Muscle of arm (tissue), 1 donor: ENCODE measurements at regions not wholly inside any gene's neighbourhood (a gene's known extent, or its start where the extent isn't known, plus 50 kb on each side); places are given as distances from the start of the nearest gene placed in this dataset.

Source experiments
- DNase-seq: peaks from one replicate; pipeline ENCODE4 v3.0.0-alpha.2; 2013

DNA sequence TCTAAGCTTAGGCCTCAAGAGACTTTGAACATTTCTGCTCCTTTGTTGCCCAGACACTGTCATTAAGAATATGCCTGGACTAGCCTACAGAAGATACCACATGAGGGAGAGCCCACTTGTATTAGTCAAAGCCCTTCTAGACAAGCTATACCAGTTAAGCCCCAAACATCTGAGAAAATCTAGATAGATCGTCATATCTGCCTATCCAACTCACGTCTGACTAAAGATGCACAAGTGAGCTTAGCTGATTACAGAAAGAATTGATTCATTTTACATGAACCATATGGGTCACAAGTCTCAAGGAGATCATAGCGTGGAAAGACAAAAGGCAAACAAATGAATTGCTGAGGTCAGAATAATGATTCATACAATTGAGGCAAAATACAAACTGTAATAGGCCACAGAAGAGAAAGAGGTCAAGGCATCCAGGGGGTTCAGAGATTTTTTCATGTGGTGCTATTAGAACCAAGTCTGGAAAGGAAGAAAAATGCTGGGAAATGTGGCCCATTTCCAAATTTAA is 1155.5 kb upstream of the TENM4 start:
- no peak for DNase-seq

DNA sequence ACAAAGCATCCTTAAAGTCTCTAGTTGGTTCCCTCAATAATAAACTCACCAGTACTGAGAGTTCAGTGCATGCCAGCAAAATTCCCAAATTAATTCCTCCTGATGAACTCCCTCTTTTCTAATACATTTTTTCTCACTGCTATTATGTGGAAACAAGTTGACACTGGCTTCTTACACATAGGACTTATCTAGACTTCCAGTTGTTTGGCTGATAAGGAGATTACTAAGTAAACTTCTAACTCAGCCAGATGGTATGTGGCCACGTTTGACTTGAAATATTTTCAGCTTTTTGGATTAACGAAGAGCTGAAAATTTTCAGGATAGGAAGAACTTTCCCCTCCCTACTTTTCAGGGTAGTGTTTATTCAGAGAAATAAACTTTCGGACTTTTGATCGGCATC is 1154.2 kb upstream of the TENM4 start:
- no peak for DNase-seq

GRCh38 chr11:80593648-80594374 is 1153.0 kb upstream of the TENM4 start:
- DNase-seq: no peak

- no peak for DNase-seq
Measured at GRCh38 chr11:80592546-80592945, 1151.7 kb upstream of the TENM4 start.

GRCh38 chr11:80587906-80588305 is 1147.1 kb upstream of the TENM4 start:
- DNase-seq: no peak

- no peak for DNase-seq
Measured at GRCh38 chr11:80586464-80586863, 1145.6 kb upstream of the TENM4 start.

DNA sequence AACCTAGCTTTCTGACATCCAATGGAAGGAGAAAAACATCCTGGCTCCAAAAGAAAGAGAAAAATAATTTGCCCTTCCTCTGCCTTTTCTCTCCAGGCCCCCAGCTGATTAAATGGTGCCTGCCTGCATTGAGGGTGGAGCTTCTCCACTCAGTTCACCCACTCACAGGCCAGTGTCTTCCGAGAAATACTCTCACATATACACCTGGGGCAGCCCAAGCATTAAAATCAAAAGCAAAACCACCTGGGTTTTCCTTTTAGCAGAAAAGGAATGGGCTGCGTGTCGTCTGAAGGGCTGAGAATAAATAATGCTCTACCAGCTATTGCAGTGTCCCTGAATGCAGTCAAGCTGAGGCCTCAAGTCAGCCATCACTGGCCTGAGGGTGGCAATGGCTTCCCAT is 1143.8 kb upstream of the TENM4 start:
- no peak for DNase-seq

- DNase-seq: no peak
Measured at GRCh38 chr11:80569832-80570231, 1129.0 kb upstream of the TENM4 start.

GRCh38 chr11:80565231-80565630 is 1124.4 kb upstream of the TENM4 start:
- DNase-seq: no peak

GRCh38 chr11:80562523-80563125 is 1121.8 kb upstream of the TENM4 start:
- DNase-seq: no peak

GRCh38 chr11:80559942-80560341 is 1119.1 kb upstream of the TENM4 start:
- DNase-seq: no peak

GRCh38 chr11:80553565-80553964 is 1112.7 kb upstream of the TENM4 start:
- no peak for DNase-seq

DNA sequence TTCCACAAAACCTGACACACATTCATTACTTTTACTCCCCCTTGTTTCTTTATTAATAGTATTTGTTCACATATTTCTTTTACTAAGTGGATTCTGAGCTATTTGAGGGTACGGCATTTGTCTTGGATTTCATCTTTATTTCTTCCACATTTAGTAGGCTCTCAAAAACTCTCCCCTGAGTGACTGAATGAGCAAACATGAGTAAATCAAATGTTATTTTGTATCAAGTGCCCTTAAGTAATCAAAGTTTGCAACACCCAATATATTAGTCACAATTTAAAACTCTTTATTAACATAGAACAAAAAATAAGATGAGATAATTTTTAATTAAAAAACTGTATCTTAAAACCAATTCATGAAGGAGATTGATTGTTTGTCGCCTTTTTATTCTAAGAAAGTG is 1101.9 kb upstream of the TENM4 start:
- DNase-seq: no peak

DNA sequence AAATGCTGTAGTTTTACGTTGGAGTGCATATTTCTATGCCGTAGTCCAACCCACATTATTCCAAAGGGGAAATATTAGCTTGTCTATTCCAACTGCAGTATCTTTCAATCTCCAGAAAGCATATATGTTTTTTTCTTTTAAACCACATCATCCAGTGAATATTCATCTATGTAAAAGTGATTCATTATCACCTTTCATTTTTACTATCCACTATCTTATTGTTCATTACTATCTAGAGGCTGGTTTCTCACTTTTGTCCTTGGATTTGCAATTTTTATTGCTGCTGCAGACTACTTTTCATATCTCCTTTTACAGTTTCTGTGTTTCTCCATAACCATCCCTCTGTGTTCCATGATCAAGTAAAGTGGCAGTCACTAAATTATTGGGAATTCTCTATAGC is 1097.2 kb upstream of the TENM4 start:
- DNase-seq: no peak

- no peak for DNase-seq
Measured at GRCh38 chr11:80533463-80533862, 1092.6 kb upstream of the TENM4 start.

DNA sequence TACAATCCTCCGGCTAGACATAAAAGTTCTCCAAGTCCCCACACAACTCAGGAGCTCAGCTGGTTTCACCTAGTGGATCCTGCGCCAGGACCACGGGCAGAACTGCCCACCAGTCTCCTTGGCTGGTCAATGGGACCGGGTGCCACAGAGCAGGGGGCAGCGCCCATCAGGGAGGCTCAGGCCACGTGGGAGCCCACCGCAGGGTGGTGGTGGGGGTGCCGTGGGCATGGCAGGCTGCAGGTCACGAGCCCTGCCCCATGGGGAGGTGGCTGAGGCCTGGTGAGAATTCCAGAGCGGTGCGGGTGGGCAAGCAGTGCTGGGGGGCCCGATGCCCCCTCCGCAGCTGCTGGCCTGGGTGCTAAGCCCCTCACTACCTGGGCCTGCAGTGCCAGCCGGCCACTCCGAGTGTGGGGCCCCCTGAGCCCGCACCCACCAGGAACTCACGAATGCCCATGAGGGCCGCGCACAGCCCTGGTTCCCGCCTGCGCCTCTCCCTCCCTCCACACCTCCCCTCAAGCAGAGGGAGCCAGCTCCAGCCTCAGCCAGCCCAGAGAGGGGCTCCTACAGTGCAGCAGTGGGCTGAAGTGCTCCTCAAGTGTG is 1091.9 kb upstream of the TENM4 start:
- DNase-seq: no peak

DNA sequence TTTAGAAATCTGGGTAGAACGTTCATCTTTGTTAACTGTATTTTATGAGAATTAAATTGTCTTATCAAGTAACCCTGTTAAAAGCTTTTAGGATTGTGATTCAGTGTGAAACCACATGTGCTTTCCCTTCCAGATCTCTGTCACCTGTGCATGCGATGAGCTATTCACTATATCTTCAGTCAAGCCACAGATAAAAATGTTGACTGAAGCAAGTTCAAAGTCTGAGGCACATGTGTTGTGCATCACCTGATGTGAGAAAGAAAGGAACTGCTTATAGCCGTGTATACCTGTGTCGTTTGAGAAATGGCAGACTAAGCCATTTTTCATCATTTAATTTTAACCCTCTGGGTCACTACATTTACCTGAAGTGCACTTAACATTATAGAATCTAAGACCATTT is 1088.9 kb upstream of the TENM4 start:
- no peak for DNase-seq

DNA sequence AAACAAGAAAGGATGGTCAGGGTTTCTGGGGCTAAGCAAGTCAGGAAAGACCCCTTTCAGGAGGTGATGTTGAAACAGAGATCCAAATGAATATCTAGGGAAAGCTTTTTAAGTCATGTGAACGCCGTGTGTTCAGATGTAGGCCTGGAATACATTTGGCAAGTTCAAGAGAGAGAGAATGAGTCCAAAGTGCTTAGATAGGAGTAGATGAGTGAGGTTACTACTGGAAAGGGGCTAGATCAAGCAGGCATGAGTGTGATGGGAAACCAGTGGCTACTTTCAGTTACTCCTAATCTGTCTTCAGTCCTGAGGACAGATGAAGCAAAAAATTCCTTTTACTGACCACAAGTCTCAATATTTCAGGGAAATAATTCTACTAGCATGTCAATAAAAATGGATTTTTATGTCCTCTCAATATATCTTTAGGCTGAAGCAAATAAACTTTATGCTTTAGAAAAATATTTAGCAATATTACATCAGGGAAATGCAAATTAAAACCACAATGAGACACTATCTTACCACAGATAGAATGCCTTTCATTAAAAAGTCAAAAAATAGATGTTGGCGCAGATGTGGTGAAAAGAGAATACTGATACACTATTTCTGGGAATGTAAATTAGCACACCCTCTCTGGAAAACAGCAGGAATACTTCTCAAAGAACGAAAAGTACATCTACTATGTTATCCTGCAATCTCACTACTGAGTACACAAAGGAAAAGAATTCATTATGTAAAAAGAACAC is 1085.0 kb upstream of the TENM4 start:
- DNase-seq: no peak

DNA sequence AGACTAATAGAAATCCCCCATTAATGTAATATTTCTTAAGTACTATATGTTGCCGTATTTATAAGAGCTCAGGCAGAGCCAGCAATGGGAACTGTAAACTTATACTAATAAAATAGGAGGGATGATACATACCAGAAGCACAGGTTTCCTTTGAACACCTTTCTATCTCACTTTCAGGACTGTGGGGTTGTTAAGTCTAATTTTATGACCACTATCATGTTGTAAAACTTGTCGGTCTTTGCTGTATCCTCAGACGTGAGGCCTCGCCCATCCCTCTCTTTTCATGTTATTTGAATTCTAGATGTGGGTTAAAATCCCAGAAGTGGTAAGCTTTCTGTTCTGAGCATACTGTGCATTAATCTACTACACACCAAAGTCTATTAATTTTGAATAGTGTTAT is 1083.5 kb upstream of the TENM4 start:
- no peak for DNase-seq

DNA sequence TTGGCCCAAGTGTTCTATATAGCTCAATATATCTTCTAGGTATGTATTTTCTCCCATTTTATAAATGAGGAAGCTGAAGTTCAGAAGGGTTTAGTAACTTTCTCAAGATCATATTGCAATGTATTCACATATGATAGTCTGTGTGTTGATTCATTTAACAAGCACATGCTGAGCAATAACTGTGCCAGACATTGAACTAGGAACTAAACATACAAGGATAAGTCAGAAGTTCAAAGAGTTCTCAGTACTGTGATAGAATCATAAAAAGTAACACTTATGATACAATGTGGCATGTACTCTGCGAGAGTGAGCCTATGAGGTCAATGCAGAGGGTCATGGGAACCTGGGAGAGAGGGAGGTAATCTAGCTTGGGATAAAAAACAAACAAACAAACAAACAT is 1082.2 kb upstream of the TENM4 start:
- no peak for DNase-seq

GRCh38 chr11:80521592-80521991 is 1080.8 kb upstream of the TENM4 start:
- DNase-seq: no peak

DNA sequence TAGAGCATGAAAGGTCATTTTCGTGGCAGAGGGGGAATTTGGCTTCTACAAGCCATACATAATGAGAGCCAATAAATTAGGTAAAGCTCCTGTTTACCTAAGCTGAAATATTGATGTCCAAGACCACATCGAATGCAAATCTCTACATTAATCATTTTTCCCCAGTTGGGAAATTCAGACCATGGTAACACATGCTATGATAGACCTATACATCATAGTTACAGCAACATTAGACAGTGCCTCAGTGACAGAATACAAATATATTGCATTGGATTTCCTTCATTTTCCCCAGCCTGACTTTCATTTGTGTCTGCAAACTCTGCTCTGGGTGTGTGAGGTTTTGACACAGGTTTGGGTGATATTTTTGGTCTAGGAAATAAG is 1079.7 kb upstream of the TENM4 start:
- DNase-seq: no peak
